Ovary (tissue), 7 donors: ENCODE measurements at regions not wholly inside any gene's neighbourhood (a gene's known extent, or its start where the extent isn't known, plus 50 kb on each side); places are given as distances from the start of the nearest gene placed in this dataset.

ENCODE experiments used
- DNase-seq, 5 donors: peaks; one replicate each; pipeline ENCODE4 v3.0.0-alpha.2; 2019 to 2020
- H3K27ac ChIP-seq, 2 donors: fragments of 200-600 bp; one replicate each; pipeline versions ENCODE4 v1.5.1 to v1.8.0; 2019 to 2022
- H3K27me3 ChIP-seq: fragments of 200-600 bp; one replicate; pipeline ENCODE4 v1.8.0; 2022
- H3K36me3 ChIP-seq: fragments of 200-600 bp; sonication (generic); one replicate; pipeline ENCODE4 v1.5.1; 2019
- H3K4me1 ChIP-seq: one replicate; pipeline ENCODE4 v1.8.1; 2013; ENCODE audit warnings: mild to moderate bottlenecking, moderate library complexity; ENCODE audit not compliant: insufficient read depth
- H3K4me3 ChIP-seq: fragments of 200-600 bp; sonication (generic); one replicate; pipeline ENCODE4 v1.5.1; 2017
- H3K9me3 ChIP-seq, 2 donors: fragments of 200-600 bp in 1 of 2; sonication (generic) in 1 of 2; one replicate each; pipeline versions ENCODE4 v1.5.1 to v1.8.1; 2013 to 2019; ENCODE audit warnings: mild to moderate bottlenecking in 1 of 2, moderate library complexity in 1 of 2
- EP300 ChIP-seq: sonication (generic); formaldehyde crosslinking; IDR thresholded peaks from one replicate; pipeline ENCODE4 v1.6.1; 2017; ENCODE audit warnings: antibody characterized with exemption
- POLR2A ChIP-seq: fragments of 450-650 bp; IDR thresholded peaks from one replicate; pipeline ENCODE4 v1.6.1; 2017; ENCODE audit warnings: antibody characterized with exemption, mild to moderate bottlenecking, moderate library complexity
- WGBS, 3 donors: extraction: QIAGEN DNeasy Blood & Tissue Kit in 1 of 3; methylation state at CpG; one replicate each; pipeline versions ENCODE4 v1.1.5 to v1.1.7; 2013 to 2017; 5-methylcytosine and 5-hydroxymethylcytosine counted together
- intact Hi-C, 4 donors: fragments of 100-400 bp; cut with DNase I; formaldehyde crosslinking; loops; one replicate each; pipeline versions ENCODE4 v1.11.0 to v1.15.1; 2022 to 2023
- TF ChIP-seq, protein P1 (sequence below), 3 donors: fragments of 450-650 bp in 2 of 3; fragments of 200-600 bp in 1 of 3; IDR thresholded peaks; one replicate each; pipeline versions ENCODE4 v1.5.1 to v1.8.0; 2016 to 2022; ENCODE audit warnings: antibody characterized with exemption in 3 of 3, mild to moderate bottlenecking in 1 of 3
- donor health status: DM: no; HTN: no; CAD: no; lungs with moderate emphysema.
- donor health status: DM: no; HTN: no; CAD: no.
- donor health status: Bipolar disorder and iron deficiency.
- donor health status: DM: no; HTN: no; CAD: no.
- donor health status: DM: yes; HTN: yes; CAD: no.

DNA sequence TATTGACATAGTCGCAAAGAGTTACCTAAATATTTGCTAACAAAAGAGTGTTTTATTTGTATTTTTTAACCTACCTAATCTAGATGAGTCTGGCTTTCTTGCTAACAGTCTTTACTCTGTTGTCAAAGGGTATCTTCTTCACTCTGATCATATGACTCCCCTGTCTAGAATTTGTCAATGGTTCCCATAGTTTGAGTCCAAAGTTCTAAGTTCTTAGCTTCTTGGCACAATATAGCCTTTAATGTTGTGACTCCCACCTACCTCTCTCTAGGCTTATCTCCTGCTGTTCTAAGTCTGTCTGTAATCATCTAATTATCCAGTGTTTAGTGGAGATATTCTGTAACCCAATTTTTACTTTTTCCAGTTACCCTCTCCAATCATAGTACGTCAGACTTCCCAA, 104.3 kb upstream of the PDE3A start:
- intact Hi-C loops: no loop called here
- H3K27me3 ChIP-seq: no peaks in the 10 kb centered on the region
- no peak overlapping the region for H3K4me3 ChIP-seq
- no peaks in the 10 kb centered on the region for H3K36me3 ChIP-seq
- DNase-seq: no peak
- TF ChIP-seq POLR2A (no peak), EP300 (no peak)
- TF ChIP-seq, protein P1, sequence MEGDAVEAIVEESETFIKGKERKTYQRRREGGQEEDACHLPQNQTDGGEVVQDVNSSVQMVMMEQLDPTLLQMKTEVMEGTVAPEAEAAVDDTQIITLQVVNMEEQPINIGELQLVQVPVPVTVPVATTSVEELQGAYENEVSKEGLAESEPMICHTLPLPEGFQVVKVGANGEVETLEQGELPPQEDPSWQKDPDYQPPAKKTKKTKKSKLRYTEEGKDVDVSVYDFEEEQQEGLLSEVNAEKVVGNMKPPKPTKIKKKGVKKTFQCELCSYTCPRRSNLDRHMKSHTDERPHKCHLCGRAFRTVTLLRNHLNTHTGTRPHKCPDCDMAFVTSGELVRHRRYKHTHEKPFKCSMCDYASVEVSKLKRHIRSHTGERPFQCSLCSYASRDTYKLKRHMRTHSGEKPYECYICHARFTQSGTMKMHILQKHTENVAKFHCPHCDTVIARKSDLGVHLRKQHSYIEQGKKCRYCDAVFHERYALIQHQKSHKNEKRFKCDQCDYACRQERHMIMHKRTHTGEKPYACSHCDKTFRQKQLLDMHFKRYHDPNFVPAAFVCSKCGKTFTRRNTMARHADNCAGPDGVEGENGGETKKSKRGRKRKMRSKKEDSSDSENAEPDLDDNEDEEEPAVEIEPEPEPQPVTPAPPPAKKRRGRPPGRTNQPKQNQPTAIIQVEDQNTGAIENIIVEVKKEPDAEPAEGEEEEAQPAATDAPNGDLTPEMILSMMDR (IDR thresholded peaks at IDR 0.05): no peak
- no peaks in the 10 kb centered on the region for H3K9me3 ChIP-seq
- H3K27ac ChIP-seq: no peak overlapping the region
- H3K4me1 ChIP-seq: no peaks in the 10 kb centered on the region
- whole genome bisulfite sequencing, 3 donors: 94 to 97% (median 95%) methylated on average over 2 of the region's 2 CpGs

DNA sequence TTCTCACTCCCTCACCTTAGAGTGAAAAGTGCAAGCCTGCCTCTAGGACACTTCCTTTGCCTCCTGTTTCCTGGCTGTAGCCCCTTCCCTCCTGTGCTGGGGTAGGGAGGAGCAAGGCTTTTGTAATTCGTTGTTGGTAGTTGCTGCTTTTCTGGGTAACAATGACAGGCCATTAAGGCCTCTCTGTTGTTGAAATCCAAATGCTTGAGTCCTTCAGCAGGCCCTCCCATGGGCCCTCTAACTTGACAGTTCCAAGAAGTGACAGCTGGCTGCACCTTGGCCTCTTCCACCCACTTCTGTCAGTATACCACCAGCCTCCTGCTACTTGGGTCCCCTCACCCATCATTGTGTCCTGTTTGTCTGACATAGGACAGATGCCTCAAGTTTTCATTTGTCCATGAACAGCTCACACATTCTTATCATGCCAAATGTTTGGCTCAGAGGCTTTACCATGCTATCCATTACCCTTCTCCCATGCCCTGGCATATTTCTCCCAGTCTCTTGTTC, 103.7 kb upstream of the PDE3A start:
- no peaks in the 10 kb centered on the region for H3K4me1 ChIP-seq
- intact Hi-C loops: no loop called here
- no peaks in the 10 kb centered on the region for H3K9me3 ChIP-seq
- WGBS, 3 donors: 38 to 63% (median 52%) methylated on average over 1 of the region's 1 CpG
- TF ChIP-seq POLR2A (no peak), EP300 (no peak)
- TF ChIP-seq, protein P1 (IDR thresholded peaks at IDR 0.05): no peak
- DNase-seq: no peak
- H3K4me3 ChIP-seq: no peak overlapping the region
- no peaks in the 10 kb centered on the region for H3K36me3 ChIP-seq
- no peaks in the 10 kb centered on the region for H3K27me3 ChIP-seq
- no peak overlapping the region for H3K27ac ChIP-seq

DNA sequence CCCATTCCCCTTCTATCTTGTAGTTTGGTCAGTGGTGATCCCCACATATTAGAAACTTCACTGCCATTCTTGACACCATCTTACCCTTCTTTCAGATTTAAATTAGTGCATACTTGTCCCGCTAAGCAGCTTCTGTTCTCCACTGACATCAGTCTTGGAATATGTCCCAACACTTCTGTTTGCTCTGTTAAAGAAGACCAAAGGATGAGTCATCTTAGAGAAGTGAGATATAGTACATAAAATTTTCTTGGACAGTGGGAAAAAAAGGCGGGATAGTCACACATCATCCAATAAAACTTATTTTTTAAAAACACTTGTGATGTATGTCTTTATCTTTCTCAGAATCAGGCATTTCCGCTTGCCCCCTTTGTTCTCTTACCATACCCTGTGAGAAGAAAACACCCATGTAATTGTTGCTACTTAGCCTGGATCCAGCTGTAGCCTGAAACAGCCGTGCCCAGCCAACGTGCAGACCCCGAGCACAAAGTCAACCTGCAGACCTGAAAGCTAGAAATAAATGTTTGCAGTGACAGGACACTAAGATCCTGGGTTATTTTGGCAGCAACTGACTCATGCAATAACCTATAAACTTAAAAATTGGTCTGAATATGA, 100.1 kb upstream of the PDE3A start:
- Histone ChIP-seq H3K4me3 (no peak overlapping the region), H3K4me1 (no peaks in the 10 kb centered on the region), H3K9me3 (no peaks in the 10 kb centered on the region), H3K36me3 (no peaks in the 10 kb centered on the region), H3K27ac (no peak overlapping the region), H3K27me3 (no peaks in the 10 kb centered on the region)
- TF ChIP-seq POLR2A (no peak), EP300 (no peak)
- TF ChIP-seq, protein P1 (IDR thresholded peaks at IDR 0.05): no peak
- no peak for DNase-seq
- WGBS, 3 donors: 84 to 91% (median 89%) methylated on average over 6 of the region's 6 CpGs
- intact Hi-C loops: no loop called here

DNA sequence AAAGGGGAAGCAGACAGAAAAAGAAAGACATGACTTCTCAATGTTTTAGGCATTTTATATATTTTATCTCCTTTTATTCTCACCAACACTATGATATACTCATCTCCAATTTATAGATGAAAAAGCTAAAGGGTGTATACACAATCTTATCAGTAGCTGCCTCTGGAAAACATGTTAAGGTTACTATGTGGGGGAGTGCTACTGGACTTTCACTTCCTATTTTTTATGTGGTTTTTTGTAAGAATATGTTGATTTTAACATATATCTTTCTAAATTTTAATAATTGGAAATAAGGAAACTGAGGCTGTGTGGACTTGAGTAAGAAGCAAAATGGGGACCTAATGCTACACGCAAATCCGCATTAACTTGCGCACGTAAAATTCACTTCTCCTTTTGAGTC, 99.6 kb upstream of the PDE3A start:
- WGBS, 3 donors: 96 to 99% (median 99%) methylated on average over 4 of the region's 4 CpGs
- no peaks in the 10 kb centered on the region for H3K9me3 ChIP-seq
- no peak overlapping the region for H3K4me3 ChIP-seq
- intact Hi-C loops: no loop called here
- H3K36me3 ChIP-seq: no peaks in the 10 kb centered on the region
- TF ChIP-seq, protein P1 (IDR thresholded peaks at IDR 0.05): no peak
- TF ChIP-seq POLR2A (no peak), EP300 (no peak)
- no peaks in the 10 kb centered on the region for H3K4me1 ChIP-seq
- no peak overlapping the region for H3K27ac ChIP-seq
- H3K27me3 ChIP-seq: no peaks in the 10 kb centered on the region
- no peak for DNase-seq
